ENCODE measurements at regions not wholly inside any gene's neighbourhood (a gene's known extent, or its start where the extent isn't known, plus 50 kb on each side); places are given as distances from the start of the nearest gene placed in this dataset.

DNA sequence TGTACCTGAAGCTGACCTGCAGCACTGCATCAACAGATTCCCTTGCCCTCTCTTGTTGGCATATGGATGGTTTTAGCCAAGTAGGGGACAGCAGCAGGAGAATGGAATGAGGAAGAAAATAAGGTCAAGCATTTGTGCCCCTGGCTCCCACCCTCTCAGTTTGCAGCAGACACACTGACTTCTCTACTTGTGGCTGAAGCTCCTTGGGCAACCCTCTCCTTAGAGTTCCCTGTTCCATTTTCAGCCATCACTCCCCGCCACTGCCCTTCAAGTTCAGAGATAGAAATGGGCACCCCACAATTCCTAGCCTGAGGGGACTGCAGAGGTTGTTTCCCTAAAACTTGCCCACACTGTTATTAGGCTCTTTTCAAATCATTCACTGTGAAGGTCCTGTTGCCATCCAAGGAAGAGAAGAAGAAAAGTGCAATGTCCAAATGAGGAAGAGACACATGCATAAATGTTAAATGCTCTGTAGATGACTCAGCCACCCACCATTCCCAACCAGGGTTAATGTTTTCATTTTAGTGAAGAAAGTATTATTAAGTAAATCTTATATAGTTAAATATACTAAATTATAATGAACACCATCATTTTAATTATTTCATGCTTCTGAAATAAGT is 295.9 kb upstream of the UBE2E2 start (continued):
- TF ChIP-seq, protein P1, sequence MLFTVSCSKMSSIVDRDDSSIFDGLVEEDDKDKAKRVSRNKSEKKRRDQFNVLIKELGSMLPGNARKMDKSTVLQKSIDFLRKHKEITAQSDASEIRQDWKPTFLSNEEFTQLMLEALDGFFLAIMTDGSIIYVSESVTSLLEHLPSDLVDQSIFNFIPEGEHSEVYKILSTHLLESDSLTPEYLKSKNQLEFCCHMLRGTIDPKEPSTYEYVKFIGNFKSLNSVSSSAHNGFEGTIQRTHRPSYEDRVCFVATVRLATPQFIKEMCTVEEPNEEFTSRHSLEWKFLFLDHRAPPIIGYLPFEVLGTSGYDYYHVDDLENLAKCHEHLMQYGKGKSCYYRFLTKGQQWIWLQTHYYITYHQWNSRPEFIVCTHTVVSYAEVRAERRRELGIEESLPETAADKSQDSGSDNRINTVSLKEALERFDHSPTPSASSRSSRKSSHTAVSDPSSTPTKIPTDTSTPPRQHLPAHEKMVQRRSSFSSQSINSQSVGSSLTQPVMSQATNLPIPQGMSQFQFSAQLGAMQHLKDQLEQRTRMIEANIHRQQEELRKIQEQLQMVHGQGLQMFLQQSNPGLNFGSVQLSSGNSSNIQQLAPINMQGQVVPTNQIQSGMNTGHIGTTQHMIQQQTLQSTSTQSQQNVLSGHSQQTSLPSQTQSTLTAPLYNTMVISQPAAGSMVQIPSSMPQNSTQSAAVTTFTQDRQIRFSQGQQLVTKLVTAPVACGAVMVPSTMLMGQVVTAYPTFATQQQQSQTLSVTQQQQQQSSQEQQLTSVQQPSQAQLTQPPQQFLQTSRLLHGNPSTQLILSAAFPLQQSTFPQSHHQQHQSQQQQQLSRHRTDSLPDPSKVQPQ (CRISPR knock-in tag; IDR thresholded peaks at IDR 0.05; ENCODE audit: borderline replicate concordance), result no peak
- TF ChIP-seq LARP7 (IDR thresholded peaks at IDR 0.05) (no peak), ZNF699 (CRISPR knock-in tag; IDR thresholded peaks at IDR 0.05; ENCODE audit: insufficient replicate concordance) (no peak), SIN3A (IDR thresholded peaks at IDR 0.05; ENCODE audit: borderline replicate concordance in 2 of 2, control insufficient read depth in 1 of 2, low read depth in 2 of 2, low read length in 2 of 2) (no peak)
- TF ChIP-seq, protein P2, sequence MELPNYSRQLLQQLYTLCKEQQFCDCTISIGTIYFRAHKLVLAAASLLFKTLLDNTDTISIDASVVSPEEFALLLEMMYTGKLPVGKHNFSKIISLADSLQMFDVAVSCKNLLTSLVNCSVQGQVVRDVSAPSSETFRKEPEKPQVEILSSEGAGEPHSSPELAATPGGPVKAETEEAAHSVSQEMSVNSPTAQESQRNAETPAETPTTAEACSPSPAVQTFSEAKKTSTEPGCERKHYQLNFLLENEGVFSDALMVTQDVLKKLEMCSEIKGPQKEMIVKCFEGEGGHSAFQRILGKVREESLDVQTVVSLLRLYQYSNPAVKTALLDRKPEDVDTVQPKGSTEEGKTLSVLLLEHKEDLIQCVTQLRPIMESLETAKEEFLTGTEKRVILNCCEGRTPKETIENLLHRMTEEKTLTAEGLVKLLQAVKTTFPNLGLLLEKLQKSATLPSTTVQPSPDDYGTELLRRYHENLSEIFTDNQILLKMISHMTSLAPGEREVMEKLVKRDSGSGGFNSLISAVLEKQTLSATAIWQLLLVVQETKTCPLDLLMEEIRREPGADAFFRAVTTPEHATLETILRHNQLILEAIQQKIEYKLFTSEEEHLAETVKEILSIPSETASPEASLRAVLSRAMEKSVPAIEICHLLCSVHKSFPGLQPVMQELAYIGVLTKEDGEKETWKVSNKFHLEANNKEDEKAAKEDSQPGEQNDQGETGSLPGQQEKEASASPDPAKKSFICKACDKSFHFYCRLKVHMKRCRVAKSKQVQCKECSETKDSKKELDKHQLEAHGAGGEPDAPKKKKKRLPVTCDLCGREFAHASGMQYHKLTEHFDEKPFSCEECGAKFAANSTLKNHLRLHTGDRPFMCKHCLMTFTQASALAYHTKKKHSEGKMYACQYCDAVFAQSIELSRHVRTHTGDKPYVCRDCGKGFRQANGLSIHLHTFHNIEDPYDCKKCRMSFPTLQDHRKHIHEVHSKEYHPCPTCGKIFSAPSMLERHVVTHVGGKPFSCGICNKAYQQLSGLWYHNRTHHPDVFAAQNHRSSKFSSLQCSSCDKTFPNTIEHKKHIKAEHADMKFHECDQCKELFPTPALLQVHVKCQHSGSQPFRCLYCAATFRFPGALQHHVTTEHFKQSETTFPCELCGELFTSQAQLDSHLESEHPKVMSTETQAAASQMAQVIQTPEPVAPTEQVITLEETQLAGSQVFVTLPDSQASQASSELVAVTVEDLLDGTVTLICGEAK (IDR thresholded peaks at IDR 0.05), result no peak
- TF ChIP-seq, protein P2 (CRISPR knock-in tag; IDR thresholded peaks at IDR 0.05), result no peak
- TF ChIP-seq, protein P3, sequence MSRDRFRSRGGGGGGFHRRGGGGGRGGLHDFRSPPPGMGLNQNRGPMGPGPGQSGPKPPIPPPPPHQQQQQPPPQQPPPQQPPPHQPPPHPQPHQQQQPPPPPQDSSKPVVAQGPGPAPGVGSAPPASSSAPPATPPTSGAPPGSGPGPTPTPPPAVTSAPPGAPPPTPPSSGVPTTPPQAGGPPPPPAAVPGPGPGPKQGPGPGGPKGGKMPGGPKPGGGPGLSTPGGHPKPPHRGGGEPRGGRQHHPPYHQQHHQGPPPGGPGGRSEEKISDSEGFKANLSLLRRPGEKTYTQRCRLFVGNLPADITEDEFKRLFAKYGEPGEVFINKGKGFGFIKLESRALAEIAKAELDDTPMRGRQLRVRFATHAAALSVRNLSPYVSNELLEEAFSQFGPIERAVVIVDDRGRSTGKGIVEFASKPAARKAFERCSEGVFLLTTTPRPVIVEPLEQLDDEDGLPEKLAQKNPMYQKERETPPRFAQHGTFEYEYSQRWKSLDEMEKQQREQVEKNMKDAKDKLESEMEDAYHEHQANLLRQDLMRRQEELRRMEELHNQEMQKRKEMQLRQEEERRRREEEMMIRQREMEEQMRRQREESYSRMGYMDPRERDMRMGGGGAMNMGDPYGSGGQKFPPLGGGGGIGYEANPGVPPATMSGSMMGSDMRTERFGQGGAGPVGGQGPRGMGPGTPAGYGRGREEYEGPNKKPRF (IDR thresholded peaks at IDR 0.05; ENCODE audit: low read depth, low read length), result no peak
- TF ChIP-seq, protein P4, sequence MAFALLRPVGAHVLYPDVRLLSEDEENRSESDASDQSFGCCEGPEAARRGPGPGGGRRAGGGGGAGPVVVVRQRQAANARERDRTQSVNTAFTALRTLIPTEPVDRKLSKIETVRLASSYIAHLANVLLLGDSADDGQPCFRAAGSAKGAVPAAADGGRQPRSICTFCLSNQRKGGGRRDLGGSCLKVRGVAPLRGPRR (CRISPR knock-in tag; IDR thresholded peaks at IDR 0.05), result no peak
